Heart right ventricle (tissue), 16 donors: ENCODE measurements at regions not wholly inside any gene's neighbourhood (a gene's known extent, or its start where the extent isn't known, plus 50 kb on each side); places are given as distances from the start of the nearest gene placed in this dataset.

Experiments
- ATAC-seq, 8 donors: fragments of 200-7000 bp; cut with Tn5 transposase; one replicate each; pipeline ENCODE4 v1.9.1; 2020; ENCODE audit warnings: mild to moderate bottlenecking in 8 of 8, moderate library complexity in 8 of 8, moderate number of reproducible peaks in 1 of 8
- DNase-seq, 2 donors: peaks; one replicate each; pipeline ENCODE4 v3.0.0-alpha.2; 2020
- H3K27ac ChIP-seq, 10 donors: fragments of 200-600 bp; sonication (generic) in 2 of 10; one replicate each; pipeline versions ENCODE4 v1.5.0 to v1.8.0; 2020 to 2022; ENCODE audit warnings: mild to moderate bottlenecking in 3 of 10
- H3K27me3 ChIP-seq, 7 donors: fragments of 200-600 bp; one replicate each; pipeline ENCODE4 v1.8.0; 2021 to 2022; ENCODE audit warnings: mild to moderate bottlenecking in 2 of 7
- H3K36me3 ChIP-seq, 9 donors: fragments of 200-600 bp; sonication (generic) in 1 of 9; one replicate each; pipeline versions ENCODE4 v1.5.0 to v1.8.0; 2020 to 2022; ENCODE audit warnings: mild to moderate bottlenecking in 2 of 9
- H3K4me1 ChIP-seq, 9 donors: fragments of 200-600 bp; sonication (generic) in 1 of 9; one replicate each; pipeline versions ENCODE4 v1.5.0 to v1.8.0; 2020 to 2022; ENCODE audit warnings: mild to moderate bottlenecking in 4 of 9
- H3K4me3 ChIP-seq, 10 donors: fragments of 200-600 bp; sonication (generic) in 2 of 10; one replicate each; pipeline versions ENCODE4 v1.5.0 to v1.8.0; 2020 to 2022; ENCODE audit warnings: mild to moderate bottlenecking in 7 of 10, moderate library complexity in 2 of 10
- H3K9me3 ChIP-seq, 11 donors: fragments of 200-600 bp in 10 of 11; sonication (generic) in 2 of 11; one replicate each; pipeline versions ENCODE4 v1.5.0 to v1.8.0; 2013 to 2022; ENCODE audit warnings: mild to moderate bottlenecking in 2 of 11, control low read depth in 1 of 11, moderate library complexity in 1 of 11
- WGBS, 2 donors: extraction: QIAGEN DNeasy Blood & Tissue Kit; methylation state at CpG; one replicate each; pipeline ENCODE4 v1.1.7; 2013; ENCODE audit warnings: inconsistent platforms in 1 of 2; 5-methylcytosine and 5-hydroxymethylcytosine counted together
- intact Hi-C, 10 donors: fragments of 100-400 bp; cut with DNase I; formaldehyde crosslinking; loops; one replicate each; pipeline versions ENCODE4 v1.11.1 to v1.14.2; 2022
- TF ChIP-seq, protein P1 (sequence below), 9 donors: fragments of 200-600 bp; sonication (generic) in 2 of 9; IDR thresholded peaks; one replicate each; pipeline versions ENCODE4 v1.5.0 to v1.8.0; 2021 to 2022; ENCODE audit warnings: antibody characterized with exemption in 9 of 9, mild to moderate bottlenecking in 5 of 9, moderate library complexity in 1 of 9
- donor health status: Arrhythmogenic right ventricular cardiomyopathy.
- donor health status: ischemic (EF 13 %, LVEDD 7.1; RV severe dilation, severe dysfunction).
- donor health status: healthy with polysubstance abuse.
- donor health status: DM: no; HTN: yes; CAD: no.
- donor health status: DM: no; HTN: no; CAD: no.
- donor health status: ischemic (EF 25% LVEDD 6.9; RV normal size, moderate dysfunction).
- donor health status: ischemic (EF 25% LVEDD 5.7; RV mildly dilated, moderate dysfunction).
- donor health status: healthy.
- donor health status: DM: yes; HTN: yes; CAD: no.
- donor health status: Ischemic cardiomyopathy.
- donor health status: ischemic (EF 35%, LVEDD 5.7; RV mildly dilated, moderate dysfunction).
- donor health status: nonischemic (EF 11% LVEDD 7.7; RV severe dilation, severe dysfunction).
- donor health status: DM: yes; HTN: yes; CAD: no.
- donor health status: PGD.
- donor health status: ischemic (EF 29% LVEDD 5.4; RV normal size, mild dysfunction).
- donor health status: nonischemic (EF 23%, LVEDD 6.1; RV moderate dilation, normal function).

- no peaks in the 10 kb centered on the region for H3K9me3 ChIP-seq
- H3K4me3 ChIP-seq: no peak overlapping the region
- peak overlapping the region in 8 of 10 donors; percentile 12 to 70 (median 54) for H3K27ac ChIP-seq
- H3K36me3 ChIP-seq: no peaks in the 10 kb centered on the region
- WGBS, 2 donors: 67 to 82% methylated on average over 5 of the region's 5 CpGs
- TF ChIP-seq, protein P1, sequence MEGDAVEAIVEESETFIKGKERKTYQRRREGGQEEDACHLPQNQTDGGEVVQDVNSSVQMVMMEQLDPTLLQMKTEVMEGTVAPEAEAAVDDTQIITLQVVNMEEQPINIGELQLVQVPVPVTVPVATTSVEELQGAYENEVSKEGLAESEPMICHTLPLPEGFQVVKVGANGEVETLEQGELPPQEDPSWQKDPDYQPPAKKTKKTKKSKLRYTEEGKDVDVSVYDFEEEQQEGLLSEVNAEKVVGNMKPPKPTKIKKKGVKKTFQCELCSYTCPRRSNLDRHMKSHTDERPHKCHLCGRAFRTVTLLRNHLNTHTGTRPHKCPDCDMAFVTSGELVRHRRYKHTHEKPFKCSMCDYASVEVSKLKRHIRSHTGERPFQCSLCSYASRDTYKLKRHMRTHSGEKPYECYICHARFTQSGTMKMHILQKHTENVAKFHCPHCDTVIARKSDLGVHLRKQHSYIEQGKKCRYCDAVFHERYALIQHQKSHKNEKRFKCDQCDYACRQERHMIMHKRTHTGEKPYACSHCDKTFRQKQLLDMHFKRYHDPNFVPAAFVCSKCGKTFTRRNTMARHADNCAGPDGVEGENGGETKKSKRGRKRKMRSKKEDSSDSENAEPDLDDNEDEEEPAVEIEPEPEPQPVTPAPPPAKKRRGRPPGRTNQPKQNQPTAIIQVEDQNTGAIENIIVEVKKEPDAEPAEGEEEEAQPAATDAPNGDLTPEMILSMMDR (IDR thresholded peaks at IDR 0.05): no peak
- DNase-seq (peak; percentile 24 to 53), ATAC-seq (peak; percentile 64 to 88 (median 80))
- intact Hi-C loops: loop anchor here in 2 of 10 donors (2.0 to 10.0 kb wide), 8 partner anchors 185 to 819 kb away; no protein-coding TSS in a partner anchor
- H3K27me3 ChIP-seq: no peaks in the 10 kb centered on the region
- peaks cover 0 to 21% (median 6%) of the 10 kb centered on the region in 9 donors for H3K4me1 ChIP-seq
Observed at GRCh38 chr15:95843241-95843910, 487.1 kb upstream of the NR2F2 start.

DNA sequence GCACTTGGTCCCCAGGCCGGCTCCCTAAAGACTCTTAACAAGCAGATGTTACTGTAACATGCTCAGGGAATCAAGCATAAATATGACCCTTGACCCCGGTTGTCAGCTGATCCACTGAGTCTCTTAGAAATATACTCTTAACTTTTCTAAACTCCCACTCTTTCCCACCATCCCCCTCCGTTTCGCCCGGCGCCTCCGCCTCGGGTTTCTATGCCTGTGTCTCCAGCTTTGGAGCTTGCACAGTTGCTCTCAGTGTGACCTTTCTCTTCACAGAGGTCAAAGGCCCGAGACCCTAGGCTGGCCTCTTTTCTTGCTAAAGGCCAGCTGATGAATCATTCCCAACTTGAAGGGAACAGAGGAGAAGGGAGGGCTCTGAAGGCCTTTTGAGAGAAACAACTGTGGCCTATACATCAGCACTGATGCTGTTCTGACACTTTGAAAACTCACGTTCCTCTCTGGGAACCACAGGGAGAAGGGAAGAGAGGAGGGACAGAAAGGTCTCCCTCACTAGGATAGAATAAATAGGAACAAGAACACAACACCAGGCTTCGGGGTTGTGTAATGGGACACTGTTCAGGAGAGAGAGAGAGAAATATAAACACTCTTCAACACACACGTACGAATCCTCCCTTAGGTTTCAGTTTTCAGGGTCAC lies 484.5 kb upstream of the NR2F2 start:
- WGBS, 2 donors: 76 to 78% methylated on average over 13 of the region's 13 CpGs
- intact Hi-C loops: loop anchor here in 2 of 10 donors (10.0 kb wide), 5 partner anchors 221 to 821 kb away; no protein-coding TSS in a partner anchor
- H3K4me3 ChIP-seq: no peak overlapping the region
- ATAC-seq (peak; percentile 26 to 77 (median 66)), DNase-seq (peak; percentile 64 to 67)
- no peaks in the 10 kb centered on the region for H3K36me3 ChIP-seq
- H3K27ac ChIP-seq: peak overlapping the region in 9 of 10 donors; percentile 11 to 67 (median 46)
- no peaks in the 10 kb centered on the region for H3K27me3 ChIP-seq
- peaks cover 0 to 14% (median 3%) of the 10 kb centered on the region in 9 donors for H3K4me1 ChIP-seq
- TF ChIP-seq, protein P1 (IDR thresholded peaks at IDR 0.05): no peak
- no peaks in the 10 kb centered on the region for H3K9me3 ChIP-seq

GRCh38 chr15:95848126-95848525 lies 482.4 kb upstream of the NR2F2 start:
- peaks cover 0 to 14% (median 0%) of the 10 kb centered on the region in 9 donors for H3K4me1 ChIP-seq
- no peak for DNase-seq
- H3K36me3 ChIP-seq: no peaks in the 10 kb centered on the region
- ATAC-seq: no peak
- peak overlapping the region in 1 of 10 donors; percentile 45 for H3K27ac ChIP-seq
- H3K9me3 ChIP-seq: peaks cover 0 to 15% (median 3%) of the 10 kb centered on the region in 11 donors
- H3K27me3 ChIP-seq: no peaks in the 10 kb centered on the region
- 61 to 66% methylated on average over 1 of the region's 1 CpG for WGBS, 2 donors
- H3K4me3 ChIP-seq: no peak overlapping the region
- intact Hi-C loops: loop anchor here in 2 of 10 donors (10.0 kb wide), 5 partner anchors 223 to 823 kb away; no protein-coding TSS in a partner anchor
- TF ChIP-seq, protein P1 (IDR thresholded peaks at IDR 0.05): no peak

DNA sequence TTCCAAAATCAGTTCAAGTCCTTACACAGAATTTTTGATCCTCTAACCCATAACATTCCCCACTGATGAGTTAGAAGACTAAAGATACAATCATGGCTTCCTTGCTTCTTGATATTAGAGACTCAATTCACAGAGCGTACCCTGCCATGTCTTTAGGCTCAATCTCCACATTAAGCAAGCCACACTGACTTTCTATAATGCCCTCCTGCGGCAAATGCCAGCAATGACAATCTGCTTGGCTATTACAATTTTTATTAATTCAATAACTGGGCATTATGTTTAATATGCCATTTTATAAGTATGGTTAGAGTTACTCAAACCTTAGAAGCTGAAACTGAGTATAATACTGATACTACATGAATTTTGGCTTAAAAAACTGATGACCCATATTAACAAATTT lies 479.7 kb upstream of the NR2F2 start:
- Histone ChIP-seq H3K9me3 (peaks cover 0 to 15% (median 3%) of the 10 kb centered on the region in 11 donors), H3K27me3 (no peaks in the 10 kb centered on the region), H3K27ac (no peak overlapping the region), H3K36me3 (no peaks in the 10 kb centered on the region), H3K4me1 (peaks cover 0 to 9% (median 0%) of the 10 kb centered on the region in 9 donors), H3K4me3 (no peak overlapping the region)
- intact Hi-C loops: no loop called here
- DNase-seq (no peak), ATAC-seq (no peak)
- TF ChIP-seq, protein P1 (IDR thresholded peaks at IDR 0.05): no peak
- WGBS, 2 donors: 95 to 99% methylated on average over 2 of the region's 2 CpGs
